H1 (cell line): ENCODE measurements at regions not wholly inside any gene's neighbourhood (a gene's known extent, or its start where the extent isn't known, plus 50 kb on each side); places are given as distances from the start of the nearest gene placed in this dataset.

ENCODE experiments used
- CTCF ChIA-PET: fragments of 300-600 bp; sonication (Branson Sonifier 250); formaldehyde crosslinking; loops from one replicate; lab custom pipeline; 2021; ENCODE audit not compliant: partially characterized antibody; lab: Charles Lee
- POLR2A ChIA-PET: fragments of 300-600 bp; sonication (Branson Sonifier 250); formaldehyde crosslinking; loops from one replicate; lab custom pipeline; 2021; ENCODE audit warnings: inconsistent platforms; ENCODE audit not compliant: partially characterized antibody; lab: Charles Lee
- DNase-seq, 2 experiments: peaks; one replicate each; pipeline versions ENCODE4 v3.0.0 to v3.0.0-alpha.2; 2010 to 2022; ENCODE audit warnings: low spot score in 2 of 2, low read depth in 1 of 2, mixed read lengths in 1 of 2
- FAIRE-seq: peaks from 2 replicates; lab custom pipeline; 2011; peaks lifted over from hg19 to GRCh38; lab: Jason Lieb, UNC
- H2AFZ ChIP-seq: 2 replicates; pipeline ENCODE4 v1.8.1; 2012; ENCODE audit warnings: low read length, inconsistent platforms
- H2AK5ac ChIP-seq: 2 replicates; pipeline ENCODE4 v1.6.1; 2013; ENCODE audit warnings: low read depth, low read length
- H2BK120ac ChIP-seq: replicated peaks from 2 replicates; pipeline ENCODE3; 2013; ENCODE audit warnings: low read depth, low read length, inconsistent platforms
- H2BK12ac ChIP-seq: 2 replicates; pipeline ENCODE4 v1.6.1; 2013; ENCODE audit warnings: low read depth, low read length
- H2BK15ac ChIP-seq: 2 replicates; pipeline ENCODE4 v1.6.1; 2013; ENCODE audit warnings: low read length
- H2BK20ac ChIP-seq: 2 replicates; pipeline ENCODE4 v1.6.1; 2013; ENCODE audit warnings: low read length
- H2BK5ac ChIP-seq: 2 replicates; pipeline ENCODE4 v1.6.1; 2013; ENCODE audit warnings: low read depth, low read length
- H3K14ac ChIP-seq: 2 replicates; pipeline ENCODE4 v1.6.1; 2013; ENCODE audit warnings: inconsistent platforms; ENCODE audit not compliant: insufficient read length
- H3K18ac ChIP-seq: 2 replicates; pipeline ENCODE4 v1.6.1; 2013; ENCODE audit warnings: low read length; ENCODE audit errors: extremely low read depth
- H3K23ac ChIP-seq: 2 replicates; pipeline ENCODE4 v1.6.1; 2013; ENCODE audit warnings: inconsistent platforms; ENCODE audit not compliant: insufficient read length
- H3K23me2 ChIP-seq: 2 replicates; pipeline ENCODE4 v1.6.1; 2013; ENCODE audit warnings: low read depth, low read length
- H3K27ac ChIP-seq: 2 replicates; pipeline ENCODE4 v1.6.1; 2011; ENCODE audit warnings: low read depth, low read length, inconsistent platforms
- H3K27me3 ChIP-seq, 4 experiments: replicated peaks in 1 of 4; 1 replicate in 1 of 4; 2 replicates in 3 of 4; pipeline versions ENCODE4 v1.6.1 to v1.8.1; 2011 to 2013; ENCODE audit warnings: low read length in 3 of 4, mild to moderate bottlenecking in 3 of 4, inconsistent platforms in 2 of 4, mixed read lengths in 2 of 4, moderate library complexity in 1 of 4; ENCODE audit not compliant: control insufficient read depth in 3 of 4, insufficient read depth in 3 of 4; ENCODE audit errors: extremely low read depth in 1 of 4
- H3K36me3 ChIP-seq, 4 experiments: 2 replicates each; pipeline versions ENCODE4 v1.6.1 to v1.8.1; 2011 to 2013; ENCODE audit warnings: mild to moderate bottlenecking in 4 of 4, low read length in 3 of 4, moderate library complexity in 2 of 4, control low read depth in 1 of 4, inconsistent platforms in 1 of 4; ENCODE audit not compliant: insufficient read depth in 4 of 4, control insufficient read depth in 2 of 4
- H3K4ac ChIP-seq: replicated peaks from 2 replicates; pipeline ENCODE3; 2013; ENCODE audit warnings: low read length, low read depth, mixed read lengths, inconsistent platforms; ENCODE audit not compliant: insufficient read length
- H3K4me1 ChIP-seq, 4 experiments: replicated peaks in 1 of 4; 1 replicate in 1 of 4; 2 replicates in 3 of 4; pipeline versions ENCODE4 v1.6.1 to v1.8.1; 2011 to 2013; ENCODE audit warnings: low read length in 3 of 4, inconsistent platforms in 2 of 4, mixed read lengths in 1 of 4; ENCODE audit not compliant: insufficient read depth in 4 of 4, control insufficient read depth in 3 of 4
- H3K4me2 ChIP-seq, 2 experiments: 2 replicates each; pipeline versions ENCODE4 v1.6.1 to v1.8.1; 2011 to 2013; ENCODE audit warnings: low read depth in 2 of 2, low read length in 2 of 2, control low read depth in 1 of 2, inconsistent platforms in 1 of 2, mild to moderate bottlenecking in 1 of 2; ENCODE audit not compliant: insufficient read depth in 1 of 2
- H3K4me3 ChIP-seq, 4 experiments: fragments of 200-600, 300-600 bp in 1 of 4; sonication (generic), shearing (Covaris generic), sonication (Bioruptor Twin) in 1 of 4; 2 replicates each; pipeline versions ENCODE4 v1.5.1 to v1.8.1; 2011 to 2016; ENCODE audit warnings: low read length in 4 of 4, low read depth in 3 of 4, control low read depth in 2 of 4, inconsistent platforms in 2 of 4, mild to moderate bottlenecking in 2 of 4, mixed read lengths in 1 of 4, moderate library complexity in 1 of 4; ENCODE audit not compliant: insufficient read depth in 2 of 4; ENCODE audit errors: extremely low read depth in 1 of 4
- H3K56ac ChIP-seq: replicated peaks from 2 replicates; pipeline ENCODE3; 2013; ENCODE audit warnings: low read depth, mild to moderate bottlenecking, mixed read lengths, low read length, inconsistent platforms; ENCODE audit not compliant: insufficient read length
- H3K79me1 ChIP-seq: 2 replicates; pipeline ENCODE4 v1.6.1; 2013; ENCODE audit warnings: low read depth, low read length, control low read depth
- H3K79me2 ChIP-seq, 2 experiments: 2 replicates each; pipeline versions ENCODE4 v1.6.1 to v1.8.1; 2012 to 2013; ENCODE audit warnings: low read length in 2 of 2, mild to moderate bottlenecking in 2 of 2, inconsistent platforms in 1 of 2; ENCODE audit not compliant: insufficient read depth in 2 of 2, control insufficient read depth in 1 of 2
- H3K9ac ChIP-seq, 4 experiments: replicated peaks in 1 of 4; 1 replicate in 1 of 4; 2 replicates in 3 of 4; pipeline versions ENCODE4 v1.6.1 to v1.8.1; 2011 to 2013; ENCODE audit warnings: low read depth in 3 of 4, low read length in 3 of 4, control low read depth in 2 of 4, mild to moderate bottlenecking in 2 of 4, moderate library complexity in 2 of 4, inconsistent platforms in 1 of 4; ENCODE audit errors: extremely low read depth in 1 of 4
- H3K9me3 ChIP-seq, 2 experiments: 2 replicates each; pipeline versions ENCODE4 v1.6.1 to v1.8.1; 2012 to 2013; ENCODE audit warnings: mild to moderate bottlenecking in 2 of 2, moderate library complexity in 2 of 2, control low read depth in 1 of 2, inconsistent platforms in 1 of 2, low read depth in 1 of 2, low read length in 1 of 2, mixed read lengths in 1 of 2; ENCODE audit not compliant: insufficient read depth in 2 of 2
- H4K20me1 ChIP-seq, 2 experiments: replicated peaks in 1 of 2; 2 replicates each; pipeline versions ENCODE3 to v1.8.1; 2011 to 2013; ENCODE audit warnings: inconsistent platforms in 2 of 2, low read length in 2 of 2, mild to moderate bottlenecking in 1 of 2; ENCODE audit not compliant: insufficient read depth in 2 of 2, control insufficient read depth in 1 of 2
- H4K5ac ChIP-seq: 2 replicates; pipeline ENCODE4 v1.6.1; 2013; ENCODE audit warnings: low read length, low read depth, mixed read lengths, inconsistent platforms; ENCODE audit not compliant: insufficient read length
- H4K8ac ChIP-seq: 2 replicates; pipeline ENCODE4 v1.8.0; 2013; ENCODE audit warnings: mild to moderate bottlenecking, moderate library complexity, low read length, inconsistent platforms; ENCODE audit not compliant: insufficient read depth; ENCODE audit errors: extremely low read depth
- H4K91ac ChIP-seq: replicated peaks from 2 replicates; pipeline ENCODE3; 2013; ENCODE audit warnings: low read length, mixed read lengths, inconsistent platforms; ENCODE audit not compliant: insufficient read length
- ASH2L ChIP-seq: fragments of 200-600, 300-600 bp; sonication (generic); IDR thresholded peaks from one replicate; pipeline ENCODE4 v1.7.1; 2017; ENCODE audit warnings: low read length
- CBX8 ChIP-seq: fragments of 300-800, 300-1000 bp; sonication (generic); IDR thresholded peaks from 2 replicates; pipeline ENCODE4 v1.7.1; 2016; ENCODE audit warnings: low read depth, low read length, borderline replicate concordance
- CTBP2 ChIP-seq: IDR thresholded peaks from 2 replicates; pipeline ENCODE4 v1.7.0; 2011; ENCODE audit warnings: borderline replicate concordance, mild to moderate bottlenecking, moderate library complexity, mixed read lengths, low read length; ENCODE audit not compliant: insufficient read depth, insufficient read length
- EZH2 ChIP-seq: fragments of 200-600 bp; sonication (generic); IDR thresholded peaks from 2 replicates; pipeline ENCODE4 v1.7.1; 2012; ENCODE audit warnings: low read depth, mild to moderate bottlenecking, moderate library complexity, low read length, inconsistent platforms; ENCODE audit not compliant: severe bottlenecking
- FOSL1 ChIP-seq: IDR thresholded peaks from 2 replicates; pipeline ENCODE4 v1.6.1; 2011; ENCODE audit warnings: mild to moderate bottlenecking, low read depth, low read length, moderate library complexity; ENCODE audit not compliant: insufficient read depth
- GABPA ChIP-seq: IDR thresholded peaks from 2 replicates; pipeline ENCODE4 v1.6.1; 2011; ENCODE audit warnings: mild to moderate bottlenecking, low read length, moderate library complexity, borderline replicate concordance; ENCODE audit not compliant: insufficient read depth
- KDM1A ChIP-seq: fragments of 200-600, 300-600 bp; sonication (generic); IDR thresholded peaks from 2 replicates; pipeline ENCODE4 v1.7.1; 2016; ENCODE audit warnings: mild to moderate bottlenecking, low read length, borderline replicate concordance
- NRF1 ChIP-seq: IDR thresholded peaks from 2 replicates; pipeline ENCODE4 v1.6.1; 2011; ENCODE audit warnings: mild to moderate bottlenecking, low read depth, low read length, improper control_type of control experiment
- POU5F1 ChIP-seq: IDR thresholded peaks from 2 replicates; pipeline ENCODE4 v1.6.1; 2011; ENCODE audit warnings: low read depth, mild to moderate bottlenecking, low read length, moderate library complexity
- RBBP5 ChIP-seq: IDR thresholded peaks from 2 replicates; pipeline ENCODE4 v1.7.1; 2012; ENCODE audit warnings: low read depth, mild to moderate bottlenecking, inconsistent platforms, low read length, moderate library complexity, borderline replicate concordance
- SIN3A ChIP-seq, 2 experiments: IDR thresholded peaks in 1 of 2; conservative IDR thresholded peaks in 1 of 2; 2 replicates each; pipeline ENCODE4 v1.6.1; 2011 to 2012; ENCODE audit warnings: low read length in 2 of 2, improper control_type of control experiment in 1 of 2, low read depth in 1 of 2, mild to moderate bottlenecking in 1 of 2
- TAF7 ChIP-seq: optimal IDR thresholded peaks from 2 replicates; pipeline ENCODE3; 2011; ENCODE audit warnings: low read depth, mild to moderate bottlenecking, inconsistent platforms, low read length, moderate library complexity, borderline replicate concordance
- WGBS, 2 experiments: shearing (Covaris generic) in 1 of 2; methylation state at CpG; one replicate each; pipeline versions ENCODE4 v1.1.6 to v1.1.7; 2013 to 2015; ENCODE audit warnings: low lambda C conversion rate in 2 of 2, mixed read lengths in 2 of 2, inconsistent platforms in 1 of 2, low coverage in 1 of 2, missing lambda C conversion rate in 1 of 2; ENCODE audit not compliant: insufficient replicate concordance in 2 of 2, insufficient coverage in 1 of 2, insufficient read length in 1 of 2; ENCODE audit errors: extremely low coverage in 1 of 2, missing lambda C conversion rate in 1 of 2; 5-methylcytosine and 5-hydroxymethylcytosine counted together
- TF ChIP-seq, protein P1 (sequence below): IDR thresholded peaks from 2 replicates; pipeline ENCODE4 v1.6.1; 2012; ENCODE audit warnings: inconsistent platforms

- WGBS, 2 experiments, result 96% methylated on average over 3 of the region's 3 CpGs; no CpG with 5 or more reads in 1 of the 2 experiments
- Histone ChIP-seq H3K23ac (no peak overlapping the region), H3K4me1 (no peaks in the 10 kb centered on the region), H3K56ac (no peak overlapping the region), H3K23me2 (no peaks in the 10 kb centered on the region), H3K79me2 (no peaks in the 10 kb centered on the region), H3K36me3 (no peaks in the 10 kb centered on the region; a peak in 1 of 8 replicates), H4K8ac (no peak overlapping the region), H3K4me3 (no peak overlapping the region), H3K4ac (no peak overlapping the region), H3K4me2 (no peak overlapping the region), H4K20me1 (no peaks in the 10 kb centered on the region), H3K14ac (no peak overlapping the region), H3K9ac (no peak overlapping the region), H2AFZ (no peak overlapping the region), H3K27me3 (peaks cover 0 to 1% (median 0%) of the 10 kb centered on the region in 4 experiments; a peak in 1 of 7 replicates), H2BK15ac (no peak overlapping the region), H2AK5ac (no peak overlapping the region), H3K9me3 (peaks cover 14 to 16% of the 10 kb centered on the region in 2 experiments), H2BK5ac (no peak overlapping the region), H3K18ac (no peak overlapping the region), H3K79me1 (no peaks in the 10 kb centered on the region), H3K27ac (no peak overlapping the region), H4K91ac (no peak overlapping the region), H2BK120ac (no peak overlapping the region), H2BK20ac (no peak overlapping the region), H2BK12ac (no peak overlapping the region), H4K5ac (no peak overlapping the region)
- no peak for DNase-seq
- CTCF ChIA-PET, result interaction anchor here (0.6 kb wide), 1 partner anchor 302 kb away, joined by 3 read pairs; no protein-coding TSS in a partner anchor
- no peak for FAIRE-seq
- POLR2A ChIA-PET, result no interaction called here
- TF ChIP-seq CTBP2 (no peak), EZH2 (no peak), GABPA (no peak), KDM1A (no peak), CBX8 (no peak), NRF1 (no peak), RBBP5 (no peak), TAF7 (no peak), ASH2L (no peak), POU5F1 (no peak), SIN3A (conservative IDR thresholded peaks at IDR 0.05 in 1 of 2, IDR thresholded peaks at IDR 0.05 in 1 of 2; ENCODE audit: low read depth in 1 of 2, low read length in 2 of 2) (no peak), FOSL1 (no peak)
- TF ChIP-seq, protein P1, sequence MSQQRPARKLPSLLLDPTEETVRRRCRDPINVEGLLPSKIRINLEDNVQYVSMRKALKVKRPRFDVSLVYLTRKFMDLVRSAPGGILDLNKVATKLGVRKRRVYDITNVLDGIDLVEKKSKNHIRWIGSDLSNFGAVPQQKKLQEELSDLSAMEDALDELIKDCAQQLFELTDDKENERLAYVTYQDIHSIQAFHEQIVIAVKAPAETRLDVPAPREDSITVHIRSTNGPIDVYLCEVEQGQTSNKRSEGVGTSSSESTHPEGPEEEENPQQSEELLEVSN, result no peak
Measured at GRCh38 chr2:66633631-66634030, 198.7 kb downstream of the MEIS1 start.
